GM12873 (cell line): ENCODE measurements at regions not wholly inside any gene's neighbourhood (a gene's known extent, or its start where the extent isn't known, plus 50 kb on each side); places are given as distances from the start of the nearest gene placed in this dataset.

ENCODE experiments used
- TF ChIP-seq, protein P1 (sequence below): IDR thresholded peaks from 2 replicates; pipeline ENCODE4 v1.5.1; 2012; ENCODE audit warnings: low read depth, mild to moderate bottlenecking, moderate library complexity, low read length, control low read depth; ENCODE audit not compliant: insufficient read depth; ENCODE audit errors: missing control alignments

GRCh38 chr2:133654949-133655348, 86.7 kb upstream of the NCKAP5 start:
- TF ChIP-seq, protein P1, sequence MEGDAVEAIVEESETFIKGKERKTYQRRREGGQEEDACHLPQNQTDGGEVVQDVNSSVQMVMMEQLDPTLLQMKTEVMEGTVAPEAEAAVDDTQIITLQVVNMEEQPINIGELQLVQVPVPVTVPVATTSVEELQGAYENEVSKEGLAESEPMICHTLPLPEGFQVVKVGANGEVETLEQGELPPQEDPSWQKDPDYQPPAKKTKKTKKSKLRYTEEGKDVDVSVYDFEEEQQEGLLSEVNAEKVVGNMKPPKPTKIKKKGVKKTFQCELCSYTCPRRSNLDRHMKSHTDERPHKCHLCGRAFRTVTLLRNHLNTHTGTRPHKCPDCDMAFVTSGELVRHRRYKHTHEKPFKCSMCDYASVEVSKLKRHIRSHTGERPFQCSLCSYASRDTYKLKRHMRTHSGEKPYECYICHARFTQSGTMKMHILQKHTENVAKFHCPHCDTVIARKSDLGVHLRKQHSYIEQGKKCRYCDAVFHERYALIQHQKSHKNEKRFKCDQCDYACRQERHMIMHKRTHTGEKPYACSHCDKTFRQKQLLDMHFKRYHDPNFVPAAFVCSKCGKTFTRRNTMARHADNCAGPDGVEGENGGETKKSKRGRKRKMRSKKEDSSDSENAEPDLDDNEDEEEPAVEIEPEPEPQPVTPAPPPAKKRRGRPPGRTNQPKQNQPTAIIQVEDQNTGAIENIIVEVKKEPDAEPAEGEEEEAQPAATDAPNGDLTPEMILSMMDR, result no peak

DNA sequence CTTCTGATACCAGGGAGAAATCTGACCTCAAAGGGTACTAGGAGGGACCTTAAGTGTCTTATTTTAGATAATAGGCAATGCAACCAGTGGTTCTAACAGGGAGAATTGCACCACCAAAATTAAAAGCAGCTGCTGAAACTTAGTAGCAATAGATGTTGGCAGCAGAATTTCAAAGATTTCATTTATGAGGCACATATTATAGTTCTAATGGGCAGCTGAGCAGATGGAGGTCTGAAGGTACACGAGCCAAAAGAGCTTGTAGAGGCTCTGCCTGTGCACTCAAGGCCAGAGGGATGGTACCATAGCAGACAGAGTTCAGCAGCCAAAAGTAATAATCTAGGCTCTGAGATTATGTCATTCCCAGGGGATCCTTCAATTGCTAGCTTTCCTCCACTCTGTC, 87.3 kb upstream of the NCKAP5 start:
- TF ChIP-seq, protein P1, result no peak

- TF ChIP-seq, protein P1, result no peak
These were observed 89.3 kb upstream of the NCKAP5 start for GRCh38 chr2:133657591-133657990.

DNA sequence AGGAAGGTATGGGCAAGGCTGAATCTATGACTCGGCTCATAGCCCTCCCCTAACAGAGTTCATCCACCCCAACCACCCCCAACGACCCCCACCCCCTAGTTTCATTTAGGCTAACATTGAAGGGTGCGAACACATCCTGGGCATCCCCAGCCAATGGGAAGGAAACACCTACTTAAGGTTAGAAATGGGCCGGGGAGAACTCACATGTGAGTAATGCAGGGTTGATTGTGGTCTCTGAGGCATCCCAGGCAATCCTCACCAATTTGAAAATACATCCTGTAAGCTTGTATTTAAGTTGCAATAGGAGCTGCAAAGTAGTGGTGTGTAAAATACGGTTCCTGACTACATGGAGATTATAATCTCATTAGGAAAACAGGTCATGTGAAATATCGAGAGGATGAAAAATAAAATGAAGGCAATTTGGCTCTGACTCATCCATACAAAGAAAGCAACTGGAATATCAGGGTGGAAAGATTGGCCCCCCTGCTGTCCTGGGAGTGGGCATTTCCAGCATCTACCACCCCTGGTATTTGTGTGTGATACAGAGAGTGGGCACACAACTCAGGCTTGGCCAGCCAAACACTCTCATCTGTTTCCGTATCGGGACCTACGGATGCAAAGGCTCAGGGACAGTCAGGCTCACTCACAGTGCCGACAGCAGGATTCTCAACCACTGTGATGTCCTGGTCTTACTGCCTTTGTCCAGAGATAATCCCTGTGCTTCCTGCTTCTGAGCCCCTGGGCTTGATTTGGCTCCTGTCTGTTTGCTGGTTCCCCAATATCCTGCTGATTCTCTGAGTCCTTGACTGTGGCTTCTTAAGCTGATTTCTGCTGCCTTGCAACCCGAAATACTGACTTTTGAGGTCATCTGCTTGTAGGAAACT, 90.0 kb upstream of the NCKAP5 start:
- TF ChIP-seq, protein P1, result no peak

DNA sequence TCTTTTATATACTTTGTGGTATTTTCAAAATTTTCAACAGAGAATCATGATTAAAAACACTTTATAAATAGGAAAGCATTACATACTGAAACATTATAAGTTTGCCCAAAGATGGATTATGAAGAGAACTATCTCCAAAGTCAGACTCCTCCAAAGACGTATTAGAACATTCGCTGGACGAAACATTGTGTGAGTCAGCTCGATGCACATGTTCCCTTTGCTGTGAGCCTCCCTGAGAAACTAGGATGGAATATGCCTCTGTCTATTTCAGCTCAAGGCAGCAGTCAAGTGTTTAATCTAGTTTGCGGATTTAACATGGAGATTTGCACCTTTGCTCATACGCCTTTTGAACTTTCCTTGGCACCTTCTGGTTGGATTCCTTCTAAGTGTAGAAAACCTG, 92.2 kb upstream of the NCKAP5 start:
- TF ChIP-seq, protein P1, result no peak

- TF ChIP-seq, protein P1, result no peak
These were observed 93.1 kb upstream of the NCKAP5 start for GRCh38 chr2:133661392-133661791.

- TF ChIP-seq, protein P1, result no peak
These were observed 98.4 kb upstream of the NCKAP5 start for GRCh38 chr2:133666621-133667020.
